ENCODE measurements at regions not wholly inside any gene's neighbourhood (a gene's known extent, or its start where the extent isn't known, plus 50 kb on each side); places are given as distances from the start of the nearest gene placed in this dataset.
A peak's percentile ranks its signal among the peaks of the same experiment; 100 is the strongest.

DNA sequence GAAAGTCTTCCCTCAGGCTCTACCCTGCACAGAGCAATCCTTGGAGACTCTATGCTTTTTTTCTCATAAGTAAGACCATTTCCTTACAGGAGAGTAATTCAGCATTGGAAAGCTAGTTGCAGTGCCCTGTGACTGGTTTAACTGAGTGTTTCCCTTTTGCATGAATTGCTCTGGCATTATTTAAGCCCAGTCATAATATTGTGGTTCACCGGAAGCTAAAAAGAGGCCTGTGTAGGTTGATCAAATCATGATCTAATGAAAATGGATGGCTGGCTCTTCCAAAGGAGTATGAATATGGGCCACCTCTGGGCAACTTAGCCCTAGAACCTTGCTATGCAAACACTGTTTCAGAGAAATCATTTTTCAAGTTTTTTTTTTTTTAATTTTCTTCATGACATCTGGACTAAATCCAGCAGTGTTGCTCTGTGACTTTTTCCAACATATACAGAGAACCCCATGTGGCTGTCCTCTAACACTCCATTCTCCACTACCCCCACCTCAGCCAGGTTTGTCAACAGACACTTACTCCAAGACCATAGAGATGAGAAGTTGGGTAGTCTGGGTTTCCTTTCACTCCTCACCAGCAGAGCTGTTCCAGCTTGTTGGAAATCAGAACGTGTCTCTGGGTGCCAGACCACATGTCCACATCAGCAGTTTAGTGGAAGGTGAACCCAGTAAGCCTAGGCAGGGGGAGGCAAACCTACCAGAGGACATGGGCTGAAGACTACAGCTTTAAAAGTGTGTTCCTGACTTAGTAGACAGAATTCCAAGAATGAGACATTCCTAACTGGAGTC is 175.2 kb upstream of the SLC14A2 start:
- DNase-seq, result no peak

- no peak for DNase-seq
Observed at GRCh38 chr18:45441110-45441847, 174.0 kb upstream of the SLC14A2 start.

DNA sequence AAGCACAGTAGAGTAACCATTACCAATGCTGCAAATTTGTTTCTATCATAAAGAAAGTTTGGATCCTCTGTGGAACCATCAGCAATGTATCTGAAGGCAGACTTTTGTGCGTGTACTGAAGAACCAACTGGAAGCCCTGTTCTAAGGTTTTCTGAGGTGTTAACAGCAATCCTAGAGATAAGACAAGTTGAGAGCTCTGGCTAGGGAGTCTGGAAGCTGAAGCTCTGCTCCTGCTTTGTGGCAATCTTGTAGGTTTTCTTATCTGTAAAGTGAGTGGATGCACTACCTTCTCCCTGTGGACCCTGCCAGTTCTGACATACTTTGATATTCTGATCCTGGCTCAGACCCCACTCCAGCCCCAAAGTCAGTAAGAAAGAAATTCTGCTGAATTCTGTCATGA is 171.2 kb upstream of the SLC14A2 start:
- DNase-seq, result no peak

DNA sequence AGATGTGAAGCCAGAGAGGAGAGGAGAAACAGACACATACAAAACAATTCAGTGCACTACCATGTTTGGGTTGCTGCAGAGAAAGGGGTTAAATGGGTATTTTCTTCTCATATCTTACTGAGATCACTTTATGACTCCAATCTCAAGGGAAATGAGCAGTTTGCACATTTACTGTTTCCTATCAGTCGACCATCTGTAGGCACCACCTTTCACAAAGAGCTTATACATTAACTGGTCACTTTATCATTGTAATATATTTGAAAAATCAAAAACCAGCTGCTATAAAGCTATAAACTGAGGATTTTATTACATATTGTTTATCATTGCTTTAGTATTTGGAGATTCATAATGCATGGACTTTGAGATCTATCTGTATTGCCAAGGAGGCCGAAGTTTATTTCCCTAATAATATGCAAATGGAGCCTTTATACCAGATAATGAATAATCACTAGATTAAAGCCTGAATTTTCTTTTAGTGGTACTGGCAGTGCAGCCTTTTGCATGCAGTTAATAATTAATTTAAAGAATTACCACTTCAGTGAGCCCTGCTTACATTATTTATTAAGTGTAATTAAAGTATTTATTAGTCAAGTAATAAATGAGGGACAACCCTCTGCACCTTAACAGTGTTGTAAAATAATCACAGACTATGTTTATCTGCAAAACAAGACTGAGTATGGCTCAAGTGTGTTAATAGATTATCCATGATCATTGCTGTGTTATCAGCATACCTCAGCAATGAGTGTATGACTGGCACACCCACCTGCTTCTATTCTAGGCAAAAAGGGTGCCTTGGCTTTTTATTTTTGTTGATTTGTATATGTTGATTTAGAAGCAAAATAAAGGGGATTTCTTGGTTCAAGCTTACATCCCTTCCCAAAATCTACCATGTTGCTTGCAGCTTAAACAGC is 167.7 kb upstream of the SLC14A2 start:
- DNase-seq, result no peak

- DNase-seq, result no peak
Observed at GRCh38 chr18:45448871-45449270, 166.4 kb upstream of the SLC14A2 start.

GRCh38 chr18:45449418-45450227 is 165.7 kb upstream of the SLC14A2 start:
- DNase-seq, result peak; percentile 20

DNA sequence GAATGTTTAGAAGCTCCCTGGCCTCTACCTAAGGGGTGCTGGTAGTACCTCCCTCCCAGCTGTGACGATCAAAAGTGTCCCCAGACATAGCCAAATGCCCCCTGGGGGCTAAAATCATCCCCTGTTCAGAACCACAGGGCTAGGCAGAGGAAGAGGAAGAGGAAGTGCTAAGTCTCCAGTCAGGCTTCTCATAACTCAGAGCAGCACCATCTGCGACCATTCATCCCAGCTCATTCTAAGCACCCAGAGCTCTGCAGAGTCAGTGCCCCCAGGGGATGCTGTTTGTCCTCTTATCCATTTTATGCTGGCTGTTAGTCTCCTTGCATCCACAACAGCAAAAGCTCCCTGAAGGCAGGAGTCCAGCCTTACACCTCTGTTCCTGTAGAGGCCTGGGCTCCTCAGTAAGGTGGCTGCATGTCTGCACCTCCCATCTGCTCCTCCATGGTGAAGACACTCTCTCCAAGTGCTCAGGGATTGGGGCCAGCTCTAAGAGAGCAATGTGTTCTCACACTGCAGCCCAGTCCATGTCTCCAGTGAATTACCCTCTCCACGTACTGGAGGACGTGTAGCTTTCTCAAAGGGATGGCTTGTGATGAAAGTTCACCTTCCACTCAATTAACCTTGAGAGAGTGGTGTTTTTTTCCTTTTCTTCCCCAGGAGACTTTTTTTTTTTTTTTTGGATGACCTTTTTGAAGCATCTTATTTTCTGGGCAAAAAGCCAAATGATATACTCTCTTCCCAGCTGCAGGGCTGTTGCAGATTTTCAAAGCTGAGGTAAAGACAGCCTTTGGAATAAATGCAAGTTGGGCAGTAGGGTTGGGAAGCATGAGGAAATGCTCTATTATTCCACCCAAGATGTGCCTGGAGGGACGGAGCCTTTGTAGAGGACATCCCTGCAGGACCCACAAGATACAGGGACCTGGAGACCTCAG is 158.9 kb upstream of the SLC14A2 start:
- DNase-seq, result no peak

DNA sequence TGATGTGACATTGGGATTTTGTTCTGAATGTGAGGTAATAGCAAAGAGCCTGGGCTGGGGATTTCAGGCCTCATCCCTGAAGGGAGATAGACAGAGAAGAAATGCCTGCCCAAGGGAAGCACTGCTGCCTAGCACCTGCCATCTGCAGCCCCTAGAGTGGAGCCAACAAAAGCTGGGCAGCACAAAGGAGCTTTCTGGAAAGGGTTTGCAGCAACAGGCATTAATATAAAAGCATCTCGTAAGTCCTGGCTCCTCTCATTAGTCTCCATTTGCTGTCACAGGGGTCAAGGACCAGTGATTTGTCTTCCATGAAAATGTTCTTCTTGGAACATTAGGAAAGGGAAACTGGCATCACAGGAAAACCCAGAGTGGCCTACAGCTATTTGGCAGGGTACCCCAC is 157.2 kb upstream of the SLC14A2 start:
- DNase-seq, result no peak

DNA sequence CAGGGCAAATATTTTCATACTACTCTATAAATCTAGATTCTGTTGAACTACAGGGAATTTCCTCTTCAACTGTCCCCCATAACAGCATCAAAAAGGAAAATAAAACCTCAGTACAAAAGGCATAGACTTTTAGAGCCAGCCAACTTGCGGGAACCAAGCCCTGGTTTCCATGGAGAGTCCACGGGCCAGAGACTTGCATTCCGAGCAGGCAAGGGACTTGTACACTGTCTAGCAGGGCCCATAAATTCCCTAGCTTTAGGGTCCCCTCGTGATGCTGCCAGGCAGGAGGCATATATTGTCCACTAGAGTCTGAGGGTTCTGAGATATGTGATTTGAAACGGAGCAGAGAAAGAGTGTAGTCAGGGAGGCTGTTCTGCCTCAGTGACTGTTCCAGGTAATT is 153.1 kb upstream of the SLC14A2 start:
- DNase-seq, result no peak

GRCh38 chr18:45463451-45463850 is 151.8 kb upstream of the SLC14A2 start:
- DNase-seq, result no peak

DNA sequence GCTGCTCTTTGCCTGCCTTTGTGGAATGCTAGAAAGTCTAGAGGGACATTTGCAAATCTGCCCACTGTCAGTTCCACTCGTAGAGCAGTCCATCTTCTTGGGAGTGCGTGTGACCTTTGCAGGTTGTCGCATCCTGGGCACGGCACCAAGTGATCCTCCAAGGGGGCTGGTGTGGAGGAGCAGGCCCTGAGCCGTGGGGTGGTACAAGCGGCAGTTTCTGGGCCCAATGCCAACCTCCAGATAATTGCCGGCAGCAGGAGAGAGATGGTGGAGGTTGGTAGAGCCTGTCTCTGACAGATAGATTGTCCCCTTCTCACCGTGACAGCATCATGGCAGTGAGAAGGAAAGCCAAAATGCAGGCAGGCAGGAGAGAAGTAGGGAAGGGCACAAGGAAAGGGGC is 150.7 kb upstream of the SLC14A2 start:
- no peak for DNase-seq

DNA sequence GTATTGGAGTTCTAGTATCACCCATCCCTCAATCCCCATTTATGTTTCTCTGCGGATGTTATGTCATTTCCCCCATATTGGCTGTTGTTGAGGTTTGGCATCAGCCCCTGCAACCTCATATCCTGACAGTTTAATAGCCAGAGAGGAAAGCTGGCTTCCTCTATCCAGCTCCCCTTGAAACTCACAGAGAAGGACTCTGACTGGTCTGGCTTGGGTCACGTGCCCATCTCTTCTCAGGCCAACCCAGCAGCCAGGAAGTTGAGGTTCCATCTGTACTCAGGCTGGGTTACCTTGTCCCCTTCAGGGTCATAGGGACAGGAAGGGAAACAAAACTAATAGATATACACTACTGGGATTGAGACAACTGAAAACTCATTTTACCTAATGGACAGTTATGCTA is 148.0 kb upstream of the SLC14A2 start:
- DNase-seq, result no peak

GRCh38 chr18:45467945-45468344 is 147.3 kb upstream of the SLC14A2 start:
- no peak for DNase-seq

DNA sequence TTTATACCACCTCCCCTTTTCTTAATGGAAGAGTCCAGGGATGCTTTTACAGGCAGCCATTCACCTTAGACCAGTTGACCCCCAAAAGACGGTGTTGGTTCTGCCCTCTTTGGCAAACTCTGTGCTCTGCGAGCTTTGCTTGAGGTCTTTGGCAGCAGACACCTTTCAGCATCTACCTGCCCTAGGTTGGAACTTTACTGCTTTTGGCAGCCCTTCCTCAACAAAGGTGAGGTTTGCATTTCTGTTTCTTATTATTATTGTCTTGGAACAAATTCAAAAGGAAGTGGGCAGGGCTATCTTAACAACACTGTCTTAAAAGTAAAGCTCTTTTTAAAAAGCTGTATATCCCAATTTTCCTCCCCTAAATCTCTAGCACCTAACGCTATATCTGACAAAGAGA is 136.4 kb upstream of the SLC14A2 start:
- no peak for DNase-seq

GRCh38 chr18:45480219-45481015 is 134.9 kb upstream of the SLC14A2 start:
- no peak for DNase-seq

GRCh38 chr18:45481821-45482220 is 133.5 kb upstream of the SLC14A2 start:
- DNase-seq, result no peak

- DNase-seq, result no peak
Observed at GRCh38 chr18:45482286-45482685, 133.0 kb upstream of the SLC14A2 start.

DNA sequence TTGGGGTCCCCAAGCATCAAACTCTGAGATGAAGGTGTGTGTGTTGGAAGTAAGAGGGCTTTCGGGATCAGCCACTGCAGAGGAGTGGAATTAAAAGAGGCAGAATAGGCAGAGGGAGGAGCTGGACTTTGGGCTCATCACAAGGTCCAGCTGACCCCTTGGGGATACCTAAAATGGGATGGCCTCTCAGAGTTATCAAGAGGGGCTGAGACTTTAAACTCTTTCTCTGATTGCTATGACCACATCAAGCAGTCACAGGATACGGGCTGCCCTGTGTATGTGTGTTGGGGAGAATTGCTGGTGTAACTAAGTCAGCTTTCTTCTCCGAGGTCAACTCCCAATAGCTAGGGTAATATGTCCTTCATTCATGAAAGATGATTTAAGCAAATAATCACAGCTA is 127.7 kb upstream of the SLC14A2 start:
- DNase-seq, result no peak

DNA sequence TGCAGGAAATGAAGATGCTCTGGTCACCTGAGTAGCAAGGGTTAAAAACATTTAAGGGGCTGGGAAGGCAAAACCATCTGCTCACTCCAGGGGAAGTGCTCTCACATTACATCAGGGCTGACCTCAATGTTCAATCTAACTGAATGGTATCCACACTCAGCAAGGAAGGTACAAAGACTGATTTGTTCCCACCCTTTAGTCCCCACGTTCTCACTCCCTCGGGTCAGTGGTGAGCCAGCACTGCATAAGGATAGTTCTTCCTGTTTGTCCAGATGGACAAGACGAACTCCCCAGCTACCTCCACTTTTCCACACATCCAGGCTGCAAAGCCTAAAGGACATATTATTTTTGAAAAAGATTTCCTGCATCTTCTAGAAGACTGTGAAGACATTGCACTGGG is 126.6 kb upstream of the SLC14A2 start:
- DNase-seq, result no peak

DNA sequence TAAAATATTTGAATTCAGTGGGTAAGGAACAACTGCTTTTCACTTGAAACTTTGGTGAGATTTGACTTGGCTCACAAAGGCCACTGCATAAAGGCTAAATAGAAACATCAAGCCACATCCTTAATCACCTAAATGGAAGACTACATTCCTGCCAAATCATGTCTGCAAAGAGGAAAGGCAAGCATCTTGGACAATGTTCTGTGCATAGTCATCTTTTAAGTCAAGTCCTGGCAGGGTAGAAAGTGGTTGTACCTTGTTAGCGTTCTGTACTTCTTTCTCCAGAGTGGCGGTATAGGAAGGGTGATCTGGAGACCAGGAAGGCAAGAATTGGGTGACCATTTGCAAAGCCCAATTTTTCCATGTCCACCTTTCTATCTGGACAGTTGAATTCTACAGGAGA is 121.4 kb upstream of the SLC14A2 start:
- DNase-seq, result no peak

Measured in occipital lobe (tissue), 1 donor.